SK-N-SH (cell line): ENCODE measurements at regions not wholly inside any gene's neighbourhood (a gene's known extent, or its start where the extent isn't known, plus 50 kb on each side); places are given as distances from the start of the nearest gene placed in this dataset.

ENCODE experiments used
- CTCF ChIA-PET: fragments of 300-600, 350-600 bp; formaldehyde crosslinking; extraction: SDS; loops from one replicate; lab custom pipeline; 2021; lab: Yijun Ruan, JAX
- POLR2A ChIA-PET: fragments of 350-600 bp; sonication (Branson Sonifier 250); formaldehyde crosslinking; extraction: SDS; loops from one replicate; lab custom pipeline; 2020; ENCODE audit warnings: antibody characterized with exemption, inconsistent platforms; lab: Yijun Ruan, JAX
- DNase-seq: peaks from one replicate; pipeline ENCODE4 v3.0.0; 2012
- H2AFZ ChIP-seq: fragments of 200-600 bp; sonication (generic); 2 replicates; pipeline ENCODE4 v1.8.1; 2016; ENCODE audit warnings: antibody characterized with exemption, mild to moderate bottlenecking, low read depth
- H3F3A ChIP-seq: fragments of 200-600 bp; sonication (generic); replicated peaks from 2 replicates; pipeline ENCODE3; 2016; ENCODE audit warnings: antibody characterized with exemption, mild to moderate bottlenecking; ENCODE audit not compliant: insufficient read depth
- H3K27ac ChIP-seq, 2 experiments: fragments of 200-500 bp in 1 of 2; fragments of 200-600 bp in 1 of 2; sonication (Bioruptor generic) in 1 of 2; sonication (generic), shearing (Covaris generic) in 1 of 2; 2 replicates each; pipeline versions ENCODE4 v1.5.1 to v1.6.1; 2014 to 2016; ENCODE audit warnings: low read depth in 2 of 2, inconsistent platforms in 1 of 2, low read length in 1 of 2, mild to moderate bottlenecking in 1 of 2, mixed read lengths in 1 of 2
- H3K27me3 ChIP-seq: fragments of 200-600 bp; sonication (generic), shearing (Covaris generic); 2 replicates; pipeline ENCODE4 v1.6.1; 2016; ENCODE audit warnings: mixed run types; ENCODE audit not compliant: insufficient read depth
- H3K36me3 ChIP-seq, 2 experiments: fragments of 200-500 bp in 1 of 2; fragments of 200-600 bp in 1 of 2; sonication (Bioruptor generic) in 1 of 2; sonication (generic) in 1 of 2; replicated peaks in 1 of 2; 2 replicates each; pipeline versions ENCODE3 to v1.5.1; 2014 to 2016; ENCODE audit warnings: low read length in 1 of 2, mild to moderate bottlenecking in 1 of 2; ENCODE audit not compliant: insufficient read depth in 2 of 2, control insufficient read depth in 1 of 2
- H3K4me1 ChIP-seq, 2 experiments: fragments of 200-500 bp in 1 of 2; fragments of 200-600 bp in 1 of 2; sonication (Bioruptor generic) in 1 of 2; sonication (generic), shearing (Covaris generic) in 1 of 2; 2 replicates each; pipeline versions ENCODE4 v1.5.1 to v1.6.1; 2014 to 2016; ENCODE audit warnings: low read depth in 1 of 2, low read length in 1 of 2, mixed run types in 1 of 2; ENCODE audit not compliant: insufficient read depth in 2 of 2, control insufficient read depth in 1 of 2
- H3K4me2 ChIP-seq: fragments of 200-600 bp; sonication (generic), shearing (Covaris generic); 2 replicates; pipeline ENCODE4 v1.6.1; 2017; ENCODE audit warnings: mixed run types
- H3K4me3 ChIP-seq, 2 experiments: fragments of 200-500 bp in 1 of 2; fragments of 200-600 bp in 1 of 2; sonication (Bioruptor generic) in 1 of 2; sonication (generic), shearing (Covaris generic) in 1 of 2; 2 replicates each; pipeline versions ENCODE4 v1.5.1 to v1.8.1; 2014 to 2016; ENCODE audit warnings: low read depth in 2 of 2, inconsistent platforms in 1 of 2, low read length in 1 of 2, mild to moderate bottlenecking in 1 of 2, mixed read lengths in 1 of 2, moderate library complexity in 1 of 2
- H3K79me2 ChIP-seq: fragments of 200-600 bp; sonication (generic); 2 replicates; pipeline ENCODE4 v1.8.1; 2017; ENCODE audit warnings: mild to moderate bottlenecking; ENCODE audit not compliant: insufficient read depth
- H3K9ac ChIP-seq: fragments of 200-600 bp; sonication (generic); 2 replicates; pipeline ENCODE4 v1.6.1; 2017; ENCODE audit warnings: mixed run types
- H3K9me2 ChIP-seq: fragments of 200-600 bp; sonication (generic); 2 replicates; pipeline ENCODE4 v1.6.1; 2017; ENCODE audit warnings: mixed run types
- H3K9me3 ChIP-seq: fragments of 200-600 bp; sonication (generic); 2 replicates; pipeline ENCODE4 v1.6.1; 2017; ENCODE audit warnings: mixed run types, mild to moderate bottlenecking, moderate library complexity
- H4K20me1 ChIP-seq: fragments of 200-600 bp; sonication (generic); 2 replicates; pipeline ENCODE4 v1.6.1; 2017; ENCODE audit warnings: mild to moderate bottlenecking, mixed run types; ENCODE audit not compliant: insufficient read depth
- CHD2 ChIP-seq: fragments of 150-350 bp; IDR thresholded peaks from 2 replicates; pipeline ENCODE4 v1.6.1; 2018; ENCODE audit warnings: low read length; ENCODE audit not compliant: partially characterized antibody
- ELF1 ChIP-seq: IDR thresholded peaks from 2 replicates; pipeline ENCODE4 v1.4.0; 2012
- EZH2phosphoT487 ChIP-seq: fragments of 200-600 bp; sonication (generic); IDR thresholded peaks from 2 replicates; pipeline ENCODE4 v1.6.1; 2017; ENCODE audit warnings: low read depth, mixed run types, mild to moderate bottlenecking, antibody characterized with exemption, moderate library complexity, borderline replicate concordance
- FOXJ3 ChIP-seq: sonication (generic); formaldehyde crosslinking; IDR thresholded peaks from 2 replicates; pipeline ENCODE4 v1.5.1; 2020; ENCODE audit warnings: mild to moderate bottlenecking, missing genetic modification reagents
- GABPA ChIP-seq: IDR thresholded peaks from 2 replicates; pipeline ENCODE4 v1.4.0; 2012; ENCODE audit warnings: low read depth, mild to moderate bottlenecking
- GATA2 ChIP-seq: sonication (generic); formaldehyde crosslinking; IDR thresholded peaks from 2 replicates; pipeline ENCODE4 v1.5.0; 2020; ENCODE audit warnings: mild to moderate bottlenecking, missing genetic modification reagents
- JUND ChIP-seq: IDR thresholded peaks from 2 replicates; pipeline ENCODE4 v1.4.0; 2012
- MEF2A ChIP-seq: IDR thresholded peaks from 2 replicates; pipeline ENCODE4 v1.4.0; 2012; ENCODE audit warnings: low read depth, borderline replicate concordance
- NFIC ChIP-seq: IDR thresholded peaks from 2 replicates; pipeline ENCODE4 v1.4.0; 2012; ENCODE audit warnings: borderline replicate concordance
- NRF1 ChIP-seq: IDR thresholded peaks from 2 replicates; pipeline ENCODE4 v1.6.1; 2012; ENCODE audit warnings: low read depth, mild to moderate bottlenecking, low read length
- RAD21 ChIP-seq: IDR thresholded peaks from 2 replicates; pipeline ENCODE4 v1.6.1; 2012; ENCODE audit warnings: mild to moderate bottlenecking, low read length
- RCOR1 ChIP-seq: fragments of 150-350 bp; IDR thresholded peaks from 2 replicates; pipeline ENCODE4 v1.6.1; 2017; ENCODE audit warnings: antibody characterized with exemption, low read length
- RFX5 ChIP-seq: IDR thresholded peaks from 2 replicates; pipeline ENCODE4 v1.6.1; 2012; ENCODE audit warnings: mild to moderate bottlenecking, improper control_type of control experiment, low read length
- RXRA ChIP-seq: IDR thresholded peaks from 2 replicates; pipeline ENCODE4 v1.4.0; 2012; ENCODE audit warnings: low read depth, mild to moderate bottlenecking, borderline replicate concordance
- SMC3 ChIP-seq: IDR thresholded peaks from 2 replicates; pipeline ENCODE4 v1.6.1; 2012; ENCODE audit warnings: low read depth, low read length, improper control_type of control experiment
- TCF12 ChIP-seq: IDR thresholded peaks from 2 replicates; pipeline ENCODE4 v1.4.0; 2012
- WGBS: methylation state at CpG from one replicate; pipeline ENCODE4 v1.1.6; 2017; ENCODE audit warnings: low lambda C conversion rate; 5-methylcytosine and 5-hydroxymethylcytosine counted together
- TF ChIP-seq, protein P1 (sequence below): IDR thresholded peaks from 2 replicates; pipeline ENCODE4 v1.6.1; 2012; ENCODE audit warnings: mild to moderate bottlenecking, low read depth, low read length, moderate library complexity
- TF ChIP-seq, protein P2 (sequence below): fragments of 200-600 bp; sonication (generic); IDR thresholded peaks from 2 replicates; pipeline ENCODE4 v1.6.1; 2017; ENCODE audit warnings: antibody characterized with exemption, mild to moderate bottlenecking, moderate library complexity
- TF ChIP-seq, protein P3 (sequence below): IDR thresholded peaks from 2 replicates; pipeline ENCODE4 v1.4.0; 2012; ENCODE audit warnings: low read depth, borderline replicate concordance
- TF ChIP-seq, protein P4 (sequence below): fragments of 150-350 bp; IDR thresholded peaks from 2 replicates; pipeline ENCODE4 v1.6.1; 2017; ENCODE audit warnings: antibody characterized with exemption, low read length, low read depth, borderline replicate concordance
- TF ChIP-seq, protein P5 (sequence below): IDR thresholded peaks from 2 replicates; pipeline ENCODE4 v1.4.0; 2012; ENCODE audit warnings: low read depth

DNA sequence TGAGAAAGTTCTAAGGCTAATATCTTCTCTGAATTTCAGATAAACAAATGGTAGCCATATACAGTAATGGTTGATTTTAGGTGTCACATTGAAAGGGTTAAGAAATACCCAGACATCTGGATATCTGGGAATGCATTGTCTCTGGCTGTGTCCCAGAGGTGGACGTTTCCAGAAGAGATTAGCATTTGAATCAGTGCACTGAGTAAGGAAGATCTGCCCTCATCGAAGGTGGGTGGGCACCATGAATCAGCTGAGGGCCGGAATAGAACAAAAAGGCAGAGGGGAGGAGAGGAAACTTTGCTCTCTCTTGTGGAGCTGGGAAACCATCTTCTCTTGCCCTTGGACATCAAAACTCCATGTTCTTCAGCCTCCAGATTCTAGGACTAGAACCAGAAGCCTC lies 554.4 kb downstream of the IRX1 start (continued):
- no peak for TF ChIP-seq MEF2A
- no peak for TF ChIP-seq RXRA

DNA sequence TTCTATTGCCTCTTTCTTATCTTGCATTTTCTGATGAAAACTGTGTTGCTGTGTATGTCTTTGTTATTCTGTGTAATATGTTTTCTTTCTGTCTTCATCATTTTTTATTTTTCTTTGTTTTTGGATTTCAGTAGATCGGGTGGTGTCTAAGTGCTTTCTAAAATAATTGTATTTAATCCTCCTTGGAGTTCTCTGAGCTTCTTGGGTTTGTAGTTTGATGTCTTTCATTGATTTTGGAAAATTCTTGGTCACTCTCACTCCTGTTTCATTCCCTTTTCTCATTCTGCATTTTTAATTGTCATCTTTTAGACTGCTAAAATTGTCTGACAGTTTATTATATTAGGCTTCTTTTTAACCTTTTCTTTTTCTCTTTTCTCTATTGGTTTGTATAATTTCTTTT lies 560.5 kb downstream of the IRX1 start:
- no peak overlapping the region for H3K27ac ChIP-seq
- no peaks in the 10 kb centered on the region for H3F3A ChIP-seq
- no peaks in the 10 kb centered on the region for H4K20me1 ChIP-seq
- H2AFZ ChIP-seq, result no peak overlapping the region
- H3K9ac ChIP-seq, result no peak overlapping the region
- ChIA-PET POLR2A (no interaction called here), CTCF (no interaction called here)
- H3K4me2 ChIP-seq, result no peak overlapping the region
- no peaks in the 10 kb centered on the region for H3K27me3 ChIP-seq
- no peaks in the 10 kb centered on the region for H3K36me3 ChIP-seq
- no peak for TF ChIP-seq CHD2
- no peak for TF ChIP-seq TCF12
- TF ChIP-seq RXRA, result no peak
- no peaks in the 10 kb centered on the region for H3K4me1 ChIP-seq
- DNase-seq, result no peak
- no peaks in the 10 kb centered on the region for H3K79me2 ChIP-seq
- H3K9me2 ChIP-seq, result no peaks in the 10 kb centered on the region
- no peak overlapping the region for H3K4me3 ChIP-seq
- 0% methylated on average over 1 of the region's 1 CpG for WGBS
- peaks cover 4% of the 10 kb centered on the region; the same call in 1 of the 2 replicates for H3K9me3 ChIP-seq

DNA sequence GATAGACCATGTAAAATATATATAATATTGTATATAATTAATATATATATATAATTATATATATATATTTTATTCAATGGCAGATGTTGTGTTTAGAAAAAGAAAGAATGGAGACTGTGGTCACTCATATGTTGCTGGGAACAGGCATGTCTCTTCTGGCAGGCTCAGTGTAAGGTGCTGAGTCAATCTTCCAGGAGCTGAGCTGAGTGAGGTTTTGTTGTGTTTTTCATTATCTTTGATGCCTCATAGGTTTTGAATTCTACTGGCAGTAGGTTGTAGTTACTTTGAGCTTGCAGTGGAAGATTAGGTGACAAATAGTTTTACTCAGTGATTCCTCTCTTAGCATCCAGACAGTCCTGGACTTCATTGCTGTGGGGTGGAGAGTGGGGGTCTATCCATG lies 561.3 kb downstream of the IRX1 start:
- H3K4me1 ChIP-seq, result no peaks in the 10 kb centered on the region
- DNase-seq, result no peak
- CTCF ChIA-PET, result no interaction called here
- H4K20me1 ChIP-seq, result no peaks in the 10 kb centered on the region
- no peaks in the 10 kb centered on the region for H3K27me3 ChIP-seq
- no peaks in the 10 kb centered on the region for H3K36me3 ChIP-seq
- H3K79me2 ChIP-seq, result no peaks in the 10 kb centered on the region
- H2AFZ ChIP-seq, result no peak overlapping the region
- no peak overlapping the region for H3K4me3 ChIP-seq
- H3K27ac ChIP-seq, result no peak overlapping the region
- peaks cover 4% of the 10 kb centered on the region; the same call in 1 of the 2 replicates for H3K9me3 ChIP-seq
- H3K9ac ChIP-seq, result no peak overlapping the region
- no peak overlapping the region for H3K4me2 ChIP-seq
- no peaks in the 10 kb centered on the region for H3K9me2 ChIP-seq
- POLR2A ChIA-PET, result no interaction called here
- no peaks in the 10 kb centered on the region for H3F3A ChIP-seq
- TF ChIP-seq EZH2phosphoT487 (no peak), RAD21 (no peak), RFX5 (no peak), GABPA (no peak), NRF1 (no peak), NFIC (no peak), ELF1 (no peak), SMC3 (no peak), JUND (no peak), GATA2 (CRISPR knock-in tag) (no peak), FOXJ3 (CRISPR knock-in tag) (no peak), RCOR1 (no peak)
- TF ChIP-seq, protein P1, sequence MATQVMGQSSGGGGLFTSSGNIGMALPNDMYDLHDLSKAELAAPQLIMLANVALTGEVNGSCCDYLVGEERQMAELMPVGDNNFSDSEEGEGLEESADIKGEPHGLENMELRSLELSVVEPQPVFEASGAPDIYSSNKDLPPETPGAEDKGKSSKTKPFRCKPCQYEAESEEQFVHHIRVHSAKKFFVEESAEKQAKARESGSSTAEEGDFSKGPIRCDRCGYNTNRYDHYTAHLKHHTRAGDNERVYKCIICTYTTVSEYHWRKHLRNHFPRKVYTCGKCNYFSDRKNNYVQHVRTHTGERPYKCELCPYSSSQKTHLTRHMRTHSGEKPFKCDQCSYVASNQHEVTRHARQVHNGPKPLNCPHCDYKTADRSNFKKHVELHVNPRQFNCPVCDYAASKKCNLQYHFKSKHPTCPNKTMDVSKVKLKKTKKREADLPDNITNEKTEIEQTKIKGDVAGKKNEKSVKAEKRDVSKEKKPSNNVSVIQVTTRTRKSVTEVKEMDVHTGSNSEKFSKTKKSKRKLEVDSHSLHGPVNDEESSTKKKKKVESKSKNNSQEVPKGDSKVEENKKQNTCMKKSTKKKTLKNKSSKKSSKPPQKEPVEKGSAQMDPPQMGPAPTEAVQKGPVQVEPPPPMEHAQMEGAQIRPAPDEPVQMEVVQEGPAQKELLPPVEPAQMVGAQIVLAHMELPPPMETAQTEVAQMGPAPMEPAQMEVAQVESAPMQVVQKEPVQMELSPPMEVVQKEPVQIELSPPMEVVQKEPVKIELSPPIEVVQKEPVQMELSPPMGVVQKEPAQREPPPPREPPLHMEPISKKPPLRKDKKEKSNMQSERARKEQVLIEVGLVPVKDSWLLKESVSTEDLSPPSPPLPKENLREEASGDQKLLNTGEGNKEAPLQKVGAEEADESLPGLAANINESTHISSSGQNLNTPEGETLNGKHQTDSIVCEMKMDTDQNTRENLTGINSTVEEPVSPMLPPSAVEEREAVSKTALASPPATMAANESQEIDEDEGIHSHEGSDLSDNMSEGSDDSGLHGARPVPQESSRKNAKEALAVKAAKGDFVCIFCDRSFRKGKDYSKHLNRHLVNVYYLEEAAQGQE, result no peak
- TF ChIP-seq, protein P2, sequence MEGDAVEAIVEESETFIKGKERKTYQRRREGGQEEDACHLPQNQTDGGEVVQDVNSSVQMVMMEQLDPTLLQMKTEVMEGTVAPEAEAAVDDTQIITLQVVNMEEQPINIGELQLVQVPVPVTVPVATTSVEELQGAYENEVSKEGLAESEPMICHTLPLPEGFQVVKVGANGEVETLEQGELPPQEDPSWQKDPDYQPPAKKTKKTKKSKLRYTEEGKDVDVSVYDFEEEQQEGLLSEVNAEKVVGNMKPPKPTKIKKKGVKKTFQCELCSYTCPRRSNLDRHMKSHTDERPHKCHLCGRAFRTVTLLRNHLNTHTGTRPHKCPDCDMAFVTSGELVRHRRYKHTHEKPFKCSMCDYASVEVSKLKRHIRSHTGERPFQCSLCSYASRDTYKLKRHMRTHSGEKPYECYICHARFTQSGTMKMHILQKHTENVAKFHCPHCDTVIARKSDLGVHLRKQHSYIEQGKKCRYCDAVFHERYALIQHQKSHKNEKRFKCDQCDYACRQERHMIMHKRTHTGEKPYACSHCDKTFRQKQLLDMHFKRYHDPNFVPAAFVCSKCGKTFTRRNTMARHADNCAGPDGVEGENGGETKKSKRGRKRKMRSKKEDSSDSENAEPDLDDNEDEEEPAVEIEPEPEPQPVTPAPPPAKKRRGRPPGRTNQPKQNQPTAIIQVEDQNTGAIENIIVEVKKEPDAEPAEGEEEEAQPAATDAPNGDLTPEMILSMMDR, result no peak
- TF ChIP-seq, protein P3, sequence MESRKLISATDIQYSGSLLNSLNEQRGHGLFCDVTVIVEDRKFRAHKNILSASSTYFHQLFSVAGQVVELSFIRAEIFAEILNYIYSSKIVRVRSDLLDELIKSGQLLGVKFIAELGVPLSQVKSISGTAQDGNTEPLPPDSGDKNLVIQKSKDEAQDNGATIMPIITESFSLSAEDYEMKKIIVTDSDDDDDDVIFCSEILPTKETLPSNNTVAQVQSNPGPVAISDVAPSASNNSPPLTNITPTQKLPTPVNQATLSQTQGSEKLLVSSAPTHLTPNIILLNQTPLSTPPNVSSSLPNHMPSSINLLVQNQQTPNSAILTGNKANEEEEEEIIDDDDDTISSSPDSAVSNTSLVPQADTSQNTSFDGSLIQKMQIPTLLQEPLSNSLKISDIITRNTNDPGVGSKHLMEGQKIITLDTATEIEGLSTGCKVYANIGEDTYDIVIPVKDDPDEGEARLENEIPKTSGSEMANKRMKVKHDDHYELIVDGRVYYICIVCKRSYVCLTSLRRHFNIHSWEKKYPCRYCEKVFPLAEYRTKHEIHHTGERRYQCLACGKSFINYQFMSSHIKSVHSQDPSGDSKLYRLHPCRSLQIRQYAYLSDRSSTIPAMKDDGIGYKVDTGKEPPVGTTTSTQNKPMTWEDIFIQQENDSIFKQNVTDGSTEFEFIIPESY, result no peak
- TF ChIP-seq, protein P4, sequence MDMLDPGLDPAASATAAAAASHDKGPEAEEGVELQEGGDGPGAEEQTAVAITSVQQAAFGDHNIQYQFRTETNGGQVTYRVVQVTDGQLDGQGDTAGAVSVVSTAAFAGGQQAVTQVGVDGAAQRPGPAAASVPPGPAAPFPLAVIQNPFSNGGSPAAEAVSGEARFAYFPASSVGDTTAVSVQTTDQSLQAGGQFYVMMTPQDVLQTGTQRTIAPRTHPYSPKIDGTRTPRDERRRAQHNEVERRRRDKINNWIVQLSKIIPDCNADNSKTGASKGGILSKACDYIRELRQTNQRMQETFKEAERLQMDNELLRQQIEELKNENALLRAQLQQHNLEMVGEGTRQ, result no peak
- TF ChIP-seq, protein P5, sequence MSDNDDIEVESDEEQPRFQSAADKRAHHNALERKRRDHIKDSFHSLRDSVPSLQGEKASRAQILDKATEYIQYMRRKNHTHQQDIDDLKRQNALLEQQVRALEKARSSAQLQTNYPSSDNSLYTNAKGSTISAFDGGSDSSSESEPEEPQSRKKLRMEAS, result no peak
